Esophagus squamous epithelium (tissue), 4 donors: ENCODE measurements at regions not wholly inside any gene's neighbourhood (a gene's known extent, or its start where the extent isn't known, plus 50 kb on each side); places are given as distances from the start of the nearest gene placed in this dataset.

Source experiments
- POLR2A ChIP-seq, 4 donors: fragments of 450-650 bp; IDR thresholded peaks; one replicate each; pipeline ENCODE4 v1.6.1; 2017; ENCODE audit warnings: antibody characterized with exemption in 4 of 4, mild to moderate bottlenecking in 4 of 4, moderate library complexity in 3 of 4
- TF ChIP-seq, protein P1 (sequence below), 6 experiments: fragments of 450-650 bp in 4 of 6; fragments of 200-600 bp in 2 of 6; sonication (generic) in 2 of 6; IDR thresholded peaks; one replicate each; pipeline ENCODE4 v1.5.1; 2016 to 2019; ENCODE audit warnings: antibody characterized with exemption in 6 of 6, mild to moderate bottlenecking in 4 of 6, moderate library complexity in 4 of 6

DNA sequence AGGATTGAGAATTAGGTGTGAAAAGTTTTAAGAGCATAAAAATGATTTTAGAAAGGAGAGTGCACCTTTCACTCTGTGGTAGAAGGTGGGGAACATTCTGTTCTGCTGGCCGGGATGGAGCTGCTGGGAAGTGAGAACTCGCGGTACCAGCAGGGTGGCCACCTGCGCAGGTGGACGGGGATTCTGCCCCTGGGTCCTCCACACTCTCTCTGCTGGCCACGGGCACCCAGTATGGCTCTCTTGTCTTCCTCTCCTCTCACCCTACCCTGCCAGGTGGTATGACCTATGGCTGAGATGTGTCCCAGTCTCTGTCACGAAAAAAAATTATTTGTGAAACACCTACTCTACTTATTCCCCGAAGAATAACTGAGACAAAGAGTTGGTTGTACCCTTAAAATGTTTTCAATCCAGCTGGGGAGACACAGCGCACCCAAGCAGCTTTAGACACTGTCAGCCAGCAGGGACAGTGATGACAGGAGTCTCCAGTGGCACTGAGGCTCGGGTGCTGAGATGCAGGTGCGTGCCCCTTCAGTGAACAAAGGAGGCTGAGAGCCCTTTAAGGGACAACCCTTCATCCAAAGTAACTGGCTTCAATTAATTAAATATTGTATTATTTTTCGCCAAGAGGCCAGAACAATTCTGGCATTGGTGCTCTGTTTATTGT, 195.4 kb downstream of the TBXT start:
- TF ChIP-seq, protein P1, sequence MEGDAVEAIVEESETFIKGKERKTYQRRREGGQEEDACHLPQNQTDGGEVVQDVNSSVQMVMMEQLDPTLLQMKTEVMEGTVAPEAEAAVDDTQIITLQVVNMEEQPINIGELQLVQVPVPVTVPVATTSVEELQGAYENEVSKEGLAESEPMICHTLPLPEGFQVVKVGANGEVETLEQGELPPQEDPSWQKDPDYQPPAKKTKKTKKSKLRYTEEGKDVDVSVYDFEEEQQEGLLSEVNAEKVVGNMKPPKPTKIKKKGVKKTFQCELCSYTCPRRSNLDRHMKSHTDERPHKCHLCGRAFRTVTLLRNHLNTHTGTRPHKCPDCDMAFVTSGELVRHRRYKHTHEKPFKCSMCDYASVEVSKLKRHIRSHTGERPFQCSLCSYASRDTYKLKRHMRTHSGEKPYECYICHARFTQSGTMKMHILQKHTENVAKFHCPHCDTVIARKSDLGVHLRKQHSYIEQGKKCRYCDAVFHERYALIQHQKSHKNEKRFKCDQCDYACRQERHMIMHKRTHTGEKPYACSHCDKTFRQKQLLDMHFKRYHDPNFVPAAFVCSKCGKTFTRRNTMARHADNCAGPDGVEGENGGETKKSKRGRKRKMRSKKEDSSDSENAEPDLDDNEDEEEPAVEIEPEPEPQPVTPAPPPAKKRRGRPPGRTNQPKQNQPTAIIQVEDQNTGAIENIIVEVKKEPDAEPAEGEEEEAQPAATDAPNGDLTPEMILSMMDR (IDR thresholded peaks at IDR 0.05): no peak
- TF ChIP-seq POLR2A (IDR thresholded peaks at IDR 0.05): no peak
